A204.1 (cell line): ENCODE measurements at regions not wholly inside any gene's neighbourhood (a gene's known extent, or its start where the extent isn't known, plus 50 kb on each side); places are given as distances from the start of the nearest gene placed in this dataset.
"Not testable (repeated sequence)": the region's sequence is repeated elsewhere in the genome, so short reads cannot be mapped to it uniquely, and the experiment has no call there.

ENCODE experiments used
- FAIRE-seq: peaks from 2 replicates; lab custom pipeline; 2012; peaks lifted over from hg19 to GRCh38; lab: Jason Lieb, UNC

DNA sequence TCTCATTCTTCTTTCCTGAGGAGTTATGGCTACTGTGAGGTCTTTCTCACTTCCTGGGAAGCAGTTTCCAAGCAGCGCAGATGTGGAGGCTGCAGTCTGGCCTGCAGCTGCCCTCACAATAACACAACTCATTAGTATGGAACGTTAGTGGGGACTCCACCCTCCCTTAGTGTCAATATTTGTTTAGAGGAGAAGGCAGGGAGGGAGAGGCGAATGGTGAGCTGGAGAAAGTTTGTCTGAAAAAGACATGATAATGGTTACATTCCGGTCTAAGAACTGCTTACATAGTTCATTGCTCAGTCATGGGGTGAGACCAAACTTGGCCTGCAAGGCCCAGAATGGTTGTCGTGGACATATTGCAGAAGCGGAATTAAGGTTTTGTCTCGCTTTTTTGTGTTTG is 170.2 kb downstream of the HS3ST3B1 start:
- no peak for FAIRE-seq

GRCh38 chr17:14470417-14470816 is 169.5 kb downstream of the HS3ST3B1 start:
- no peak for FAIRE-seq

- FAIRE-seq: no peak
These were observed 169.1 kb downstream of the HS3ST3B1 start for GRCh38 chr17:14469971-14470370.

GRCh38 chr17:14468858-14469257 is 168.0 kb downstream of the HS3ST3B1 start:
- FAIRE-seq: no peak

- no peak for FAIRE-seq
These were observed 160.3 kb downstream of the HS3ST3B1 start for GRCh38 chr17:14461227-14461548.

DNA sequence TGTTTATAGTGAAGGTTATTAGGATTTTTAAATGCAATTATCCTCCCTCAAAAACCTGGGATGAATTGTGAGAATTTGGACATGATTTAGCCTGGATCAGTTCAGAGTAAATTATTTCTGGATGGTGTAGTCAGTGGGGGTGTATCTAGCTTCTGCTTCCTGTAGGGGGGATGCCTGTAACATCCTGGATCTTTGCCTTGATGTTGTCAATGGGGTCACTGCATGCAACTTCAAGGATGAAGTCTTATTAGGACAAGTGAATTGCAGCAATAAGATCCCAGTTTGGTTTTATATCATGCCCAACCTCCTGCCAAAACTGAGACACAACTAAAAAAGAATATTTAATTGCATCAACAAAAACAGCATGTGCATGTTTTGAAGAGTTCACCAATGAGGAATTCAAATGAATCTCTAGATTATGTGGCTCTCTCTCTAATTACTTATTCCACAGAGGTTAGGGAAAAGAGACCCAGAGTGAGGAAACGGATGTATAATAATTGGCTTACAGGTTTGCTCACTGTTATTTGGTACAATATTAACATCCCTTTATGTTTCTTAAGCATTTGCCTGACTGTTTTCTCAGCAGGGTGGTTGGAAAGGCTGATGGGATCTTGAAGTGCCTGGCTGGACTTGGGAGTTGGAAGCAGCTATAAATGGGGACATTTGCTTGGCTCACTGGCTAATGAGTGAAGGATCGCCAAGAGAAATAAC is 159.8 kb downstream of the HS3ST3B1 start:
- FAIRE-seq: no peak

- no peak for FAIRE-seq
These were observed 159.1 kb downstream of the HS3ST3B1 start for GRCh38 chr17:14459955-14460354.

DNA sequence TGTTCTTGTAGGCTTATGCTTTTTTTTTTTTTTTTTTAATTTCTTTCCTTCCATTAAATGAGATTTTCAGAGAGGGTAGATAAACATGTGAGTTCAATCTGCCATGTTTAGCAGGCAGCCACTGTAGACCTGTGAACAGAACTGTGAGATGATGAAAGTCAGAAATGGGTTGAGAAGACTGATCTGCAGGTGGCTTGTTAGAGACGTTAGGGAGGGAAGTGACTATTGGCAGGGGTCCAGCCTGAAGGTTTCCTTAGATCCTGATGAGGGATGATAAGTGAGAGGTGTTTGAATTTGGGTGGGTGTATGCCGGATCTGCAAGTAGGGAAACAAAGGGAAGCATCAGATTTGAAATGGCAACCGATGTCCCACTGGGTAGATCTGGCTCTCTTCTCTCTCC is 157.8 kb downstream of the HS3ST3B1 start:
- no peak for FAIRE-seq

- no peak for FAIRE-seq
These were observed 153.9 kb downstream of the HS3ST3B1 start for GRCh38 chr17:14454746-14455145.

DNA sequence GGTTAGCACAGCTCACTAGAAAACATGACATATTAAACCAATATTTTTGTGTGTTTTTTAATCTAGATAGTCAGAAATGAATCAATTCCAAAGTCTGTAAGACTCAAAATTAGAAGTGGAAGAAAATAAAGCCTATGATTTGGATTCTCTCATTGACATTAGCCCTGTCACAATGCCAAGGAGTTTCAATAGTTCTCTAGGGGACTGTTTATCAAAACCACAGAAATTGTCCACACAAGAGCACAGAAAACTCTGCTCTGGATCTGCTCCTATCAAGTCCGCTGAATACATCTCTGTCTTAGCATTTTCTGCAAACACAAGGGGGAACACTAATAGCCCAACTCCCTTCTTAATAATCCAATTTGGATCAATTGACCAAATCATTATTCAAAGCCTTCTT is 152.0 kb downstream of the HS3ST3B1 start:
- FAIRE-seq: no peak

- FAIRE-seq: no peak
These were observed 150.9 kb downstream of the HS3ST3B1 start for GRCh38 chr17:14451729-14452191.

DNA sequence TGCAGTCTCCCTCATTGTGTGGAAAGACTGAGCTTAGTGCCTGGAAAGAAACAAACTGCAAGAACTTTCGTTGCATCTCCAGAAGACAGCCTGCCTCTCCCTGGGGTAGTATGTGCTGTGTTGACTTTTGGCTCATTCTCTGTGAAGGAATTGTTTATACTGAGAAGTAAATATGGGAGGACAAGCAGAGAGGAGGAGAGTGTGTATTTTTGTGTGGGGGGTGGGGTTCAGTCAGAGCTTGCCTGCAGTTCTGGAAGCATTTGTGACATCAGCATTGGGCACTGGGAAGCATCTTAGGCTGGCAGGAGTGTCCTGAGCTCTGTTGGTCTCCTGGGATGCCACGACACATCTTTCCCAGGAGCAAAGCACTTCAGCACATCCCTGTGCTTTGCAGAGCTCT is 147.9 kb downstream of the HS3ST3B1 start:
- no peak for FAIRE-seq

- no peak for FAIRE-seq
These were observed 145.9 kb downstream of the HS3ST3B1 start for GRCh38 chr17:14446825-14447224.

DNA sequence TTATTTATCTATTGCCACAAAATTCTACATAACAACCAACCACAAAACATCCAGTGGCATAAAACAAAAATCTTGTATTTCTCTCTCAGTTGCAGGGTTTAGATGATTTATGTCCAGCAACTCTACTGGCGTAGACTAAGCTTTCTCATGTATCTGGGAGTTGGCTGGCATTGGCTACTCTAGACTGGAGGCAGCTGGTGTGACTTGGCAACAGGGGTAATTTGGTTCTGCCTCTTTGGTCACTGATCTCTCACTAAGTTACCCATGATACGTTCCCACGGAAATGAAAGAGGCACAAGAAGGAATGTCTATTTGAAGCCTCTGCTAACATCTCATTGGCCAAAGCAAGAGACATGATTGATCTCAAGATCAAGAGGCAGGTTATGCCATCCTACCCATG is 144.0 kb downstream of the HS3ST3B1 start:
- no peak for FAIRE-seq

DNA sequence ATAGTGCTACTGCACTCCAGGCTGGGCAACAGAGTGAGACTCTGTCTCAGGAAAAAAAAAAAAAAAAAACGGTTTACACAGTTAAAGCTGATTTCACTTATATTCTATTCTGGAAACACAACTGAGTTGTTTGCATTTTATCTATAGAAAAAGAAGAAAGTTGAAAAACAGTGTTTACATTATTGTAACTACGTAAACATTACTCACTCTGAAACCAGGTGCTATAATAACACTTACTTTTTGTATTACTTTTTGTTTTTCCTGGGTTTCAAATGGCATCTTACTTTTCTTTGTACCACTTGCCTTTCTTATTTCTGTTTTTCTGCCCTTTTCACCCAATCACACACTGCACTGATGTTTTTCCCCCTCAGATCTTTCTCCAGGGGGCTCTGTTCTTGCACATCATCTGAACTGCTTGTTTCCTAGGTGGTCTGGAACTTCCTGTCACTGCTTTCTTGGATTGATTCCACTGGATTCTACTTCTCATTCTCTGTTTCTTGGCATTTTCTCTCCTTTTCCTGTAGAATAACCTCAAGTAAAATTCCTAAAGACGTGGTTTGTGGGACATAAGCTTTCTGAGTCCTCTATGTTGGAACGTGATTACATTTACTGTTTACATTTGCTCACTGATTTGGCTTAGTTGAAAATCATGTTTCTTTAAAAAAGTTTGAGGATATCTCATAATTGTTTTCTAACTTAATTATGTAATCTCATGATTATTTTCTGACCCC is 142.1 kb downstream of the HS3ST3B1 start:
- no peak for FAIRE-seq

- FAIRE-seq: no peak
These were observed 136.3 kb downstream of the HS3ST3B1 start for GRCh38 chr17:14437176-14437575.

DNA sequence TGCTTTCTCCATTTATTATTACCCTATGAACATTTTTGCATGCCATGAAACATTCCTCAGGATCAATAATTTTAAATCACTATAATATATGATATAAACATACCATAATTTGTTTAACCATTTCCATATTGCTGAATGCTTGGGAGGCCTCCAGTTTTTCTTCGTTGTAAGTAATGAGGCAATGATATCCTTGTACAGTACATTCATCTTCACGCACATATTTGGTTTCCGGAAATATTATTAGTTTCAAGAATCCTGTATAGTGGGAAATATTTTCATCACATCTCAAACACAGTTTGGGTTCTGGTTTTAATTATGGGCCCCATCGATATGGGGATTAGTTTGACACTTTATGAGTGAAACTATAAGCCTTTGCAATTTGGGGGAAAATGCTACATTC is 135.4 kb downstream of the HS3ST3B1 start:
- FAIRE-seq: no peak

- no peak for FAIRE-seq
These were observed 133.6 kb downstream of the HS3ST3B1 start for GRCh38 chr17:14434506-14434905.

GRCh38 chr17:14432079-14432478 is 131.2 kb downstream of the HS3ST3B1 start:
- FAIRE-seq: no peak

- FAIRE-seq: no peak
These were observed 128.2 kb downstream of the HS3ST3B1 start for GRCh38 chr17:14429084-14429483.

DNA sequence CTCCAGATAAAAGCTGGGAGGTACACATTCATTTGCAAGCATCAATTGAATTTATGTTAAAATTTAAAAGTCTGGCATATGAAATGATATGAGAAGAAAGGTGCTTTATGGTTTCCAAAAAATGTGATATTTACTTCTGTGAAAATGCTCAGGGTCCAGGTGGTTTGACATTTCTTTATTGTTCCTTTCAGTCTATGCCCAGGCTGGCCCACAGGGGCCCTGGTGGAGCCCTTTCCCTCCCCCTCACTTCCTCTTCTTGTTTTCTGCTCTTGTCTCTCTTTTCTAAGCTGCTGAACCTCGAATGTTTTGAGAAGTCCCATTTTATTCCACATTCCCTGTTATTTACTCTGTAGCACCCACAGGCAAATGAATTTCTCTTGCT is 127.8 kb downstream of the HS3ST3B1 start:
- no peak for FAIRE-seq

GRCh38 chr17:14427900-14428647 is 127.2 kb downstream of the HS3ST3B1 start:
- no peak for FAIRE-seq

DNA sequence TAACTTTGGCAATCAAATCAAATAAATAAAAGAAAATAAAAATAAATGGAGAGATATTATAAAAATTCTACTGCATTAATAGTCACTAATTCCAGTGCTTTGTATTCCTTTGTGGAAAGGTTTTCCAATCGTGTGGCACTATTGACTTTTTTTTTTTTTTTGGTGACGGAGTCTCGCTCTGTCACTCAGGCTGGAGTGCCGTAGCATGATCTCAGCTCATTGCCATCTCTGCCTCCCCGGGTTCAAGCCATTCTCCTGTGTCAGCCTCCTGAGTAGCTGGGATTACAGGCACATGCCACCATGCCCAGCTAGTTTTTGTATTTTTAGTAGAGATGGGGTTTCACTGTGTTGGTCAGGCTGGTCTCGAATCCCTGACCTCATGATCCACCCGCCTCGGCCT is 122.3 kb downstream of the HS3ST3B1 start:
- FAIRE-seq: not testable (repeated sequence)
